HPDE6-E6E7 (cell line): ENCODE measurements at regions not wholly inside any gene's neighbourhood (a gene's known extent, or its start where the extent isn't known, plus 50 kb on each side); places are given as distances from the start of the nearest gene placed in this dataset.

Source experiments
- DNase-seq: peaks from one replicate; pipeline ENCODE4 v3.0.0; 2011; ENCODE audit warnings: missing footprints; ENCODE audit errors: extremely low spot score

DNA sequence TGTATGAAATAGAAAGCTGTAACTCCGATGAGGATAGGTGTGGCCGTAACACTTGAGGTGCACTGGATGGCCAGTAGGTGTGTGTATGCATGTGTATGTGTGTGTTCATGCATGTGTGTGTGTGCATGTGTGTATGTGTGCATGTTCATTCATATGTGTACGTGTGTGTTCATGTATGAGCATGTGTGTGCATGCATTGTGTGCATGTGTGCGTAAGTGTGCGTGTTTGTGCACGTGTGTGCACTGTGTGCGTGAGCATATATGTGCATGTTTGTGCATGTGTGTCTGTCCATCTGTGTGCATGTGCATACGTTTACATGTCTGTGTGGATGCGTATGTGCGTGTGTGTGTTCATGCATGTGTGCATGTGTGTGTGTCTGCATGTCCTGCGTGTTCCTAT lies 145.5 kb downstream of the C16orf95 start:
- DNase-seq = no peak

DNA sequence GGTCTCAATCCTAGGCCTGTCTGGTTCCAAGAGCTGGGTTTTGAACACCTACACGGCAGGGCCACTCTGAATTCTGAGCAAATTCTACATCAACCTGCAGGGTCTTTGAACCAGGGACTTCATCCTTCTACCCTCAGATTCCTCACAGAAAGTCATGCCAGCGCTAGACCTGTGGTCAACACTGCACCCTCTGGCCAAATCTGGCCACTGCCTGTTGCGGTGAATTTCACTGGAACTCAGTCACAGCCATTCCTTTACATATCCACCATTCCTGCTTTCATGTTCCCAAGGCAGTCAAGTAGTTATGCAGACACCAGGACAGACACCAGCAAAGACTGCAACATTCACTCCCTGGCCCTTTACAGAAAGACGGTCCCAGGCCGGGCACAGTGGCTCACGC lies 144.6 kb downstream of the C16orf95 start:
- DNase-seq = no peak

DNA sequence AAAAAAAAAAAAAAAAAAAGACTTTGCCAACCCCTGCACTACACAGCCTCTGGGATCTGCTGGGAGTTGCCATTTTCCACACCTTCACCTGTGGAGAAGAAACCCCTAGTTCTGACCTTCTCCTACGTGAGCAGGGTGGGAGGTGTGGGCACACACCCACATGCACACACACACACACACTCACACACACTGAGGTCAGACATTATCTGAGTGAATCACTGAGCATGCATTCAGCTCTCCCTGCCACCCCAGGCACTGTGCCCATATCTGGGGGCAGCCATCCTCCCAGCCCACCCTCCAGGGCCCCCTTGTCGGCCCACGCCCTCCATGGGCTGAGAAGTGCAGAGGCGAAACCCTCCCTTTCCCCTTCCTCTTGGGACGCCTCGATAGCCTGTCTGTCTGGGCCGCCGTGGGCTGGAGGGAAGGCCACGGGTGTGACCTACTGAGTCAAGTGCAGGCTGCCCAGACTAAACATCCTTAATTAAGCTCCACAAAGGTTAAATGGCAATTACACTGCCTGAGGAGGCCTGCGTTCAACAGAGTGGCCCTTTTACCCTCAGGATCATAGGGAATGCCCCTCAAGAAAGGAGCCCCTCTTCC lies 143.8 kb downstream of the C16orf95 start:
- DNase-seq = no peak

DNA sequence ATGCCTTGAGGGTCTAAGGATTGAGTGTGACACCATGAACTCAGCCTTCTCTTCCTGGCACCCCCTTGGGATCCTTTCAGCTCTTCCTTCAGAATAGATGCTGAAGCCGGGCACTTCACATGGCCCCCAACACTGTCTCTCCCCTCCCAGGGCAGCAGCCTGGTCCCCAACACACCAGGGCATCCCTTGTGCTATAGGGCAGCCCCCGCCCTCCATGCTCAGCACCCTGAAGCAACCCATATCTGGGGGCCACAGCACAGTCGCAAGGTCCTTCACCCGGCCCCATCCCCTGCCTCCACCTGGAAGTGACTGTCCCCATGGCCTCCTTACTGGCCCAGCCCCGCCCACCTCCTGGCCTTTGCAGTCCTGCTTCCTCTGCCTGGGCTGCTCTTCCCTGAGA lies 143.1 kb downstream of the C16orf95 start:
- DNase-seq = no peak

- no peak for DNase-seq
These were observed 140.5 kb downstream of the C16orf95 start for GRCh38 chr16:87176735-87177134.

DNA sequence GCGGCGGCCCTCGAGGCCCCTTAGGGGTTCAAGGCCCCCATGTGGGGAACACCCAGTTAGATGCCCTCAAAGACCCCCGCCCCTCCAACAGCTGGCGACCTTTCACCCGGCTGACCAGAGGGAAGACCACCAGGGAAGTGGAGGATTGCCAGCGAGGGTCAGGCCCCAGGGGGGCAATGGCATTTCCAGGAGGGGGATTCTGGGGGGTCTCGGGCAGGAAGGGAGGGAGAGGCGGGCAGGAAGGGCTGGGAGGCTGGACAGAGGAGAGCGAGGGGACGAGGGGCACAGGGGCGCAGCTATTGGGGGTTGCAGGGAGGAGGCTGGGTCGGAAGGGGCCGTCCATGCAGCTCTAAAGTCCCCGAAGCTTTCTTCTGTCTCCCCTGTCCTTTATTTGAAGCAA lies 139.5 kb downstream of the C16orf95 start:
- no peak for DNase-seq

- no peak for DNase-seq
These were observed 138.9 kb downstream of the C16orf95 start for GRCh38 chr16:87178177-87178863.

GRCh38 chr16:87178977-87179376 lies 138.2 kb downstream of the C16orf95 start:
- no peak for DNase-seq

DNA sequence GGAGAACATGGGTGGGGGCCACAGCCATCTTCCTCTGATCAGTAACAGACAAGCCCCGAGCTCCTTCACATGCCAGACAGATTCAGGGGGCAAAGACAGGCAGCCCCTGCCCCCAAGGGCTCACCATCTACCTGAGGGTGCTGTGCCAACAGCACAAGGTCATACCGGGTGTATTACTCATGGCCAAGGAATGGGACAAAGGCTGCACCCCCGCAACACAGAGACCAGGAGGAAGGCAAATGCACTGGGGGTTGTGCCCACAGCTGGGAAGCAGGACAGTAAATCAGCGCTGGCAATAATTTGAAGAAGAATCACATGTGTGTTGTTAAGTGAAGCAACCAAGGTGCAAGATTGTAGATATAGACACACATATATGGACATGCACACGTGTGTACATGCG lies 137.1 kb downstream of the C16orf95 start:
- no peak for DNase-seq

DNA sequence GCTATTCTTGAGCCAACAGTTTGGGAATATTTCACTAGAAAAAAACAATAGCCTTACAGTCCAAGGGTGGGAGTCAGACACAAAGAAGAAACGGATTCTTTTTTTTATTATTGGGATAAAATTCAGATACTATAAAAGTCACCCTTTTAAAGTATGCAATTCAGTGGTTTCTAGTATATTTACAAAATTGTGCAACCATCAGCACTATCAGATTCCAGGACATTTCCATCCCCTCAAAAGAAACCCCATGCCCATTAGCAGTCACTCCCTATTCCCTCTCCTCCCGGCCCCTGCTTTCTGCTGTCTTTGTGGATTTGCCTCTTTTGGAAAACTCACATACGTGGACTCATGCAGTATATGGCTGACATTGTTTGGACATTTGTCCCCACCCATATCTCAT lies 134.4 kb downstream of the C16orf95 start:
- no peak for DNase-seq

GRCh38 chr16:87183647-87184046 lies 133.5 kb downstream of the C16orf95 start:
- DNase-seq = no peak

DNA sequence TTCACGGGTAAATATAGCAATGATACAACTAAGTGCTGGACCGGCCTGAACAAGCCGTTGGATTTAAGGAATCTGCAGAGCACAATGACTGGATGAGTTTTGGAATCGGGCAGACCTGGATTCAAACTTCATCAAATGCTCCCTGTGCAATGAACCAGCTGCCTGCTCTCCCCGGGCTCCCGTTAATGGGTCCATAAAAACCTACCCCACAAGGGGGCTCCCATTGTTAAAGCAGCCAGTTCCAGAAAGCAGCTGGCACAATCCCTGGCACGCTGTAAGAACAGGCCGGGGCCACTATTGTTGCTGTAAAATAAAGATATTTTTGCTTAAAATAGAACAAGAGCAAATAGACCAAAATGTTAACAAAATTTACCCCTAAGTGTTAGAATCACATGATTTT lies 131.9 kb downstream of the C16orf95 start:
- no peak for DNase-seq

GRCh38 chr16:87185983-87186382 lies 131.2 kb downstream of the C16orf95 start:
- DNase-seq = no peak

DNA sequence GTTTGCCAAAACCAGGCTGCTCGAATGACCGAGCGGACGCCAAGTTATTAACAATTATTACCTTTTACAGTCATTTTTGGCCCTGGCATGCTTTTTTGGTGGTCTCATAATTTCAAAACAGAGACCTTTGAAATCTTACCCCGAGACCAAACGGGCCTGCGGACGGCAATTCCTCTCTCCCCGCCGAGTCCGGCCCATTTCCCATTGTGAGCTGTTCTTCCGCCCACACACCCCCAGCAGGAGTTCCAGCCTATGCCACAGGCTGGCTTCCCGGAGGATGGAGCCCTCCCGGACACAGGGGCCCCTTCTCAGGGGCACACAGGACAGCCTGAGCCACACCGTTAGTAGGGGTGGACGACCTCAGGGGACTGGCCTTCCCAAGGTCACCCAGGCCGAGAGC lies 130.7 kb downstream of the C16orf95 start:
- DNase-seq = no peak

DNA sequence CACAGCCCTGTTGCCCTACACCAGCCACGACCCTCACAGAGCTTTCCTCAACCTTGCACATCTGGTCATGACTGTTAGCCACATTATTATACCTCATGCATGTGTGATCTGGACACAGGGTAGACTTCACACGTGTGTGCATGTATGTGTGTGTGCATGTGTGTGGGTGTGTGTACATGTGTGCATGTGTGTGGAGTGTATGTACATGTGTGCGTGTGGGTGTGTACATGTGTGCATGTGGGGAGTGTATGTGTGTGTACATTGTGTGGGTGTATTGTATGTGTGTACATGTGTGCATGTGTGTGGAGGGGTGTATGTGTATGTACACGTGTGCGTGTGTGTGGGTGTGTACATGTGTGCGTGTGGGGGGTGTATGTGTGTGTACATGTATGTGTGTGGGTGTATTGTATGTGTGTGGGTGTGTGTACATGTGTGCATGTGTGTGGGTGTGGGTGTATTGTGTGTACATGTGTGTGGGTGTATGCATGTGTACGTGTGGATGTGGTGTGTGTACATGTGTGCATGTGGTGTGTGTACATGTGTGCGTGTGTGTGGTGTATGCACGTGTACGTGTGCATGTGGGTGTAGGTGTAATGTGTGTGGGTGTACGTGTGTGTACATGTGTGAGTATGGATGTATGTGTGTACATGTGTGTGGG lies 130.2 kb downstream of the C16orf95 start:
- no peak for DNase-seq

GRCh38 chr16:87188104-87188503 lies 129.1 kb downstream of the C16orf95 start:
- DNase-seq = no peak

DNA sequence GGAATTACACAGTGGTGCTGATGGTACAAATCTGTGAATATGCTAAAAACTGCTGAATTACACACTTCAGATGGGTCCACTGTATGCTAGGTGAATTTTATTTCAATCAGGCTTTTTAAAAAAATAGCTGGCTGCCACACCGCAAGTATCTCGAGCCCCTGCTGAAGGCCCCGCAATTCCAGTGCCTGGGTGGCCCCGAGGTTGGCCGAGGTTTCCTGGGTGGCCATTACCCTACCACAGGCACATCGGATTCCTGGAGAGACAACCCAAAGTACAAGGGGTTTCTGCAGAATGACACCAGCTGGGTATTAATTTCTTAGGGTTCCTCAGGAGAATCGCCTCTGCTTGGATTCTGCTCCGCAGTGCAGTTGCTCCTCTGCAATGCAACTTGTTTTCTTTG lies 127.8 kb downstream of the C16orf95 start:
- no peak for DNase-seq

GRCh38 chr16:87190288-87191230 lies 126.6 kb downstream of the C16orf95 start:
- no peak for DNase-seq

- DNase-seq = no peak
These were observed 124.6 kb downstream of the C16orf95 start for GRCh38 chr16:87192452-87193073.

GRCh38 chr16:87194172-87194571 lies 123.0 kb downstream of the C16orf95 start:
- no peak for DNase-seq

GRCh38 chr16:87195161-87195560 lies 122.0 kb downstream of the C16orf95 start:
- DNase-seq = no peak

DNA sequence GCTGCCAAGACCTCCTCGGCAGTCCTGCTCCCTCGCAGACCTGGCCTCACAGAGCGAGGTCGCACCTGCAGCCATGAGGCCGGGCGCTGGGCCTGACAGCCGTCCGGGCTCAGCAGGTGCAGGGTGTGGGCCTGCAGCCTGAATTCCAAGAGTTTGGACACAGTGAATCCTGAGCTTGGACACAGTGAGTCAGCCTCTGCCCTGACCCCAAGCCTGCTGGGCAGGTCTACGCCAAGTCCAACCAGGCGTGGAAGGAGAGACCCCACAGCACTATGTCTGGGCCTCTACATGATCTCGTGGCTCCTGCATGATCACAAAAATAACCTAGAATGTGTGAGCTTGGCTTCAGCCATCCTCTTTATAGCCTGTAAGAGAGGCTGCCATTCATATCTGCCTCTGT lies 121.0 kb downstream of the C16orf95 start:
- DNase-seq = no peak
